Loucy (cell line): ENCODE measurements at regions not wholly inside any gene's neighbourhood (a gene's known extent, or its start where the extent isn't known, plus 50 kb on each side); places are given as distances from the start of the nearest gene placed in this dataset.

ENCODE experiments used
- H2AFZ ChIP-seq: fragments of 200-600 bp; sonication (generic); 2 replicates; pipeline ENCODE4 v1.6.0; 2016; ENCODE audit warnings: antibody characterized with exemption, mild to moderate bottlenecking, low read length, moderate library complexity
- H3F3A ChIP-seq: fragments of 200-600 bp; 2 replicates; pipeline ENCODE4 v1.6.0; 2016; ENCODE audit warnings: antibody characterized with exemption, low read depth, mild to moderate bottlenecking
- H3K27me3 ChIP-seq: fragments of 200-600 bp; sonication (generic); 2 replicates; pipeline ENCODE4 v1.6.1; 2014; ENCODE audit warnings: low read length, mild to moderate bottlenecking; ENCODE audit not compliant: insufficient read depth, poor library complexity, severe bottlenecking
- H3K36me3 ChIP-seq: fragments of 200-600 bp; sonication (generic); 2 replicates; pipeline ENCODE4 v1.6.1; 2016; ENCODE audit warnings: low read length; ENCODE audit not compliant: insufficient read depth
- H3K4me1 ChIP-seq: fragments of 200-600 bp; sonication (generic); 2 replicates; pipeline ENCODE4 v1.5.1; 2014; ENCODE audit warnings: low read length, mild to moderate bottlenecking; ENCODE audit not compliant: insufficient read depth, poor library complexity, severe bottlenecking
- H3K4me2 ChIP-seq: fragments of 200-600 bp; sonication (generic); 2 replicates; pipeline ENCODE4 v1.6.0; 2014; ENCODE audit warnings: antibody characterized with exemption, low read length, low read depth, mild to moderate bottlenecking; ENCODE audit not compliant: poor library complexity, severe bottlenecking
- H3K4me3 ChIP-seq: fragments of 200-600 bp; sonication (generic); 2 replicates; pipeline ENCODE4 v1.5.1; 2014; ENCODE audit warnings: low read length, mild to moderate bottlenecking, mixed read lengths; ENCODE audit not compliant: poor library complexity, severe bottlenecking
- H3K79me2 ChIP-seq: fragments of 200-600 bp; sonication (generic); 2 replicates; pipeline ENCODE4 v1.6.1; 2014; ENCODE audit warnings: low read length; ENCODE audit not compliant: insufficient read depth
- H3K9ac ChIP-seq: fragments of 200-600 bp; sonication (generic); 2 replicates; pipeline ENCODE4 v1.6.0; 2014; ENCODE audit warnings: mild to moderate bottlenecking, low read depth, low read length, moderate library complexity; ENCODE audit not compliant: poor library complexity, severe bottlenecking
- H3K9me2 ChIP-seq: fragments of 200-600 bp; sonication (generic); replicated peaks from 2 replicates; pipeline ENCODE4 v1.6.1; 2016; ENCODE audit warnings: low read depth, low read length, mixed read lengths
- H3K9me3 ChIP-seq: fragments of 200-600 bp; sonication (generic); 2 replicates; pipeline ENCODE4 v1.6.1; 2014; ENCODE audit warnings: mild to moderate bottlenecking, antibody characterized with exemption, low read length, low read depth; ENCODE audit not compliant: insufficient read depth
- H4K20me1 ChIP-seq: fragments of 200-600 bp; sonication (generic); 2 replicates; pipeline ENCODE4 v1.6.0; 2014; ENCODE audit warnings: antibody characterized with exemption, low read length, mild to moderate bottlenecking; ENCODE audit not compliant: insufficient read depth, poor library complexity, severe bottlenecking
- CTCF ChIP-seq: fragments of 200-600 bp; sonication (generic); conservative IDR thresholded peaks from 2 replicates; pipeline ENCODE4 v1.5.1; 2014; ENCODE audit warnings: mild to moderate bottlenecking, antibody characterized with exemption, low read length
- EZH2phosphoT487 ChIP-seq: fragments of 200-600 bp; IDR thresholded peaks from 2 replicates; pipeline ENCODE4 v1.6.1; 2018; ENCODE audit warnings: antibody characterized with exemption, mild to moderate bottlenecking, moderate library complexity, borderline replicate concordance

- no peak overlapping the region for H3K9ac ChIP-seq
- H4K20me1 ChIP-seq = no peaks in the 10 kb centered on the region
- H3K27me3 ChIP-seq = no peaks in the 10 kb centered on the region
- TF ChIP-seq CTCF (no peak), EZH2phosphoT487 (no peak)
- no peaks in the 10 kb centered on the region for H3K4me1 ChIP-seq
- no peaks in the 10 kb centered on the region for H3K79me2 ChIP-seq
- H3F3A ChIP-seq = no peaks in the 10 kb centered on the region
- no peaks in the 10 kb centered on the region for H3K36me3 ChIP-seq
- no peaks in the 10 kb centered on the region for H3K9me3 ChIP-seq
- no peaks in the 10 kb centered on the region for H3K9me2 ChIP-seq
- H3K4me2 ChIP-seq = no peak overlapping the region
- H2AFZ ChIP-seq = no peak overlapping the region
- no peak overlapping the region for H3K4me3 ChIP-seq
Observed at GRCh38 chr5:61738446-61738845, 406.4 kb downstream of the ZSWIM6 start.

- H3K27me3 ChIP-seq = no peaks in the 10 kb centered on the region
- H3F3A ChIP-seq = no peaks in the 10 kb centered on the region
- no peak overlapping the region for H3K4me2 ChIP-seq
- H3K36me3 ChIP-seq = no peaks in the 10 kb centered on the region
- no peaks in the 10 kb centered on the region for H3K79me2 ChIP-seq
- H3K9me2 ChIP-seq = no peaks in the 10 kb centered on the region
- no peak overlapping the region for H3K9ac ChIP-seq
- no peaks in the 10 kb centered on the region for H4K20me1 ChIP-seq
- H3K4me3 ChIP-seq = no peak overlapping the region
- TF ChIP-seq CTCF (no peak), EZH2phosphoT487 (no peak)
- no peaks in the 10 kb centered on the region for H3K9me3 ChIP-seq
- no peaks in the 10 kb centered on the region for H3K4me1 ChIP-seq
- H2AFZ ChIP-seq = no peak overlapping the region
Observed at GRCh38 chr5:61744690-61745619, 412.9 kb downstream of the ZSWIM6 start.

GRCh38 chr5:61746831-61747575 lies 414.9 kb downstream of the ZSWIM6 start:
- Histone ChIP-seq H3K4me1 (no peaks in the 10 kb centered on the region), H2AFZ (no peak overlapping the region), H3K36me3 (no peaks in the 10 kb centered on the region), H3K27me3 (no peaks in the 10 kb centered on the region), H3K79me2 (no peaks in the 10 kb centered on the region), H3K9ac (no peak overlapping the region), H3F3A (no peaks in the 10 kb centered on the region), H3K4me2 (no peak overlapping the region), H3K9me3 (no peaks in the 10 kb centered on the region), H4K20me1 (no peaks in the 10 kb centered on the region), H3K4me3 (no peak overlapping the region), H3K9me2 (no peaks in the 10 kb centered on the region)
- TF ChIP-seq CTCF = no peak
- no peak for TF ChIP-seq EZH2phosphoT487
